ENCODE measurements at regions not wholly inside any gene's neighbourhood (a gene's known extent, or its start where the extent isn't known, plus 50 kb on each side); places are given as distances from the start of the nearest gene placed in this dataset.
"Not testable (repeated sequence)": the region's sequence is repeated elsewhere in the genome, so short reads cannot be mapped to it uniquely, and the experiment has no call there.

GRCh38 chr5:124824637-124825158 lies 78.3 kb upstream of the ZNF608 start:
- no peak overlapping the region for H3K4me3 ChIP-seq (ENCODE audit: low read depth, low read length)
- no peak for TF ChIP-seq CTCF (conservative IDR thresholded peaks at IDR 0.05; ENCODE audit: low read depth, low read length)
- peak; percentile 23 for DNase-seq (ENCODE audit: low read depth)

- TF ChIP-seq CTCF (conservative IDR thresholded peaks at IDR 0.05; ENCODE audit: low read depth, low read length), result no peak
- no peak for DNase-seq (ENCODE audit: low read depth)
- H3K4me3 ChIP-seq (ENCODE audit: low read depth, low read length), result no peak overlapping the region
Observed at GRCh38 chr5:124825250-124825982, 79.0 kb upstream of the ZNF608 start.

- H3K4me3 ChIP-seq (ENCODE audit: low read depth, low read length), result no peak overlapping the region
- DNase-seq (ENCODE audit: low read depth), result no peak
- no peak for TF ChIP-seq CTCF (conservative IDR thresholded peaks at IDR 0.05; ENCODE audit: low read depth, low read length)
Observed at GRCh38 chr5:124825983-124826337, 79.5 kb upstream of the ZNF608 start.

GRCh38 chr5:124828731-124829234 lies 82.3 kb upstream of the ZNF608 start:
- H3K4me3 ChIP-seq (ENCODE audit: low read depth, low read length), result no peak overlapping the region
- no peak for DNase-seq (ENCODE audit: low read depth)
- no peak for TF ChIP-seq CTCF (conservative IDR thresholded peaks at IDR 0.05; ENCODE audit: low read depth, low read length)

GRCh38 chr5:124831687-124832240 lies 85.3 kb upstream of the ZNF608 start:
- TF ChIP-seq CTCF (conservative IDR thresholded peaks at IDR 0.05; ENCODE audit: low read depth, low read length), result no peak
- H3K4me3 ChIP-seq (ENCODE audit: low read depth, low read length), result no peak overlapping the region
- DNase-seq (ENCODE audit: low read depth), result no peak

- TF ChIP-seq CTCF (conservative IDR thresholded peaks at IDR 0.05; ENCODE audit: low read depth, low read length), result no peak
- H3K4me3 ChIP-seq (ENCODE audit: low read depth, low read length), result no peak overlapping the region
- no peak for DNase-seq (ENCODE audit: low read depth)
Observed at GRCh38 chr5:124832510-124832909, 86.1 kb upstream of the ZNF608 start.

GRCh38 chr5:124836314-124836713 lies 89.9 kb upstream of the ZNF608 start:
- not testable (repeated sequence) for H3K4me3 ChIP-seq (ENCODE audit: low read depth, low read length); DNase-seq (ENCODE audit: low read depth)
